ENCODE measurements at regions not wholly inside any gene's neighbourhood (a gene's known extent, or its start where the extent isn't known, plus 50 kb on each side); places are given as distances from the start of the nearest gene placed in this dataset.

DNA sequence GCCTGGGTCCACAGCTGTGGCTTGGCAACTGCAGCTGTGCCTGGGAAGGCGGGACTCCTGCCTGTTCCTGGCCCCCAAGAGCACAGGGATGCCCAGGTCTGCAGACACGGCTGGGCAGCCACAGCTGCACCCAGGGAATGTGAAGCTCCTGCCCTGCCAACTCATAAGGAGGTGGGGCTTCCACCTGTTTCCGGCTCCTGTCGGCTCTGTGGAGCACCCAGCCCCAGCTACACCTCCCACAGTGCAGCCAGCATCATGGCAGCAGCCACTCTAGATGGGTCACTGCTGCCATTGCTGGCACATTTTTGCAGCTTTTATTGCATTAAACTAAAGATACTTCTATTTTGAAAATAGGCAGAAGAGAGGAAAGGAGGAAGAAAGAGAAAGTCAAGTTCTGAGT, 207.9 kb downstream of the SAMD5 start (continued):
- TF ChIP-seq, protein P1, sequence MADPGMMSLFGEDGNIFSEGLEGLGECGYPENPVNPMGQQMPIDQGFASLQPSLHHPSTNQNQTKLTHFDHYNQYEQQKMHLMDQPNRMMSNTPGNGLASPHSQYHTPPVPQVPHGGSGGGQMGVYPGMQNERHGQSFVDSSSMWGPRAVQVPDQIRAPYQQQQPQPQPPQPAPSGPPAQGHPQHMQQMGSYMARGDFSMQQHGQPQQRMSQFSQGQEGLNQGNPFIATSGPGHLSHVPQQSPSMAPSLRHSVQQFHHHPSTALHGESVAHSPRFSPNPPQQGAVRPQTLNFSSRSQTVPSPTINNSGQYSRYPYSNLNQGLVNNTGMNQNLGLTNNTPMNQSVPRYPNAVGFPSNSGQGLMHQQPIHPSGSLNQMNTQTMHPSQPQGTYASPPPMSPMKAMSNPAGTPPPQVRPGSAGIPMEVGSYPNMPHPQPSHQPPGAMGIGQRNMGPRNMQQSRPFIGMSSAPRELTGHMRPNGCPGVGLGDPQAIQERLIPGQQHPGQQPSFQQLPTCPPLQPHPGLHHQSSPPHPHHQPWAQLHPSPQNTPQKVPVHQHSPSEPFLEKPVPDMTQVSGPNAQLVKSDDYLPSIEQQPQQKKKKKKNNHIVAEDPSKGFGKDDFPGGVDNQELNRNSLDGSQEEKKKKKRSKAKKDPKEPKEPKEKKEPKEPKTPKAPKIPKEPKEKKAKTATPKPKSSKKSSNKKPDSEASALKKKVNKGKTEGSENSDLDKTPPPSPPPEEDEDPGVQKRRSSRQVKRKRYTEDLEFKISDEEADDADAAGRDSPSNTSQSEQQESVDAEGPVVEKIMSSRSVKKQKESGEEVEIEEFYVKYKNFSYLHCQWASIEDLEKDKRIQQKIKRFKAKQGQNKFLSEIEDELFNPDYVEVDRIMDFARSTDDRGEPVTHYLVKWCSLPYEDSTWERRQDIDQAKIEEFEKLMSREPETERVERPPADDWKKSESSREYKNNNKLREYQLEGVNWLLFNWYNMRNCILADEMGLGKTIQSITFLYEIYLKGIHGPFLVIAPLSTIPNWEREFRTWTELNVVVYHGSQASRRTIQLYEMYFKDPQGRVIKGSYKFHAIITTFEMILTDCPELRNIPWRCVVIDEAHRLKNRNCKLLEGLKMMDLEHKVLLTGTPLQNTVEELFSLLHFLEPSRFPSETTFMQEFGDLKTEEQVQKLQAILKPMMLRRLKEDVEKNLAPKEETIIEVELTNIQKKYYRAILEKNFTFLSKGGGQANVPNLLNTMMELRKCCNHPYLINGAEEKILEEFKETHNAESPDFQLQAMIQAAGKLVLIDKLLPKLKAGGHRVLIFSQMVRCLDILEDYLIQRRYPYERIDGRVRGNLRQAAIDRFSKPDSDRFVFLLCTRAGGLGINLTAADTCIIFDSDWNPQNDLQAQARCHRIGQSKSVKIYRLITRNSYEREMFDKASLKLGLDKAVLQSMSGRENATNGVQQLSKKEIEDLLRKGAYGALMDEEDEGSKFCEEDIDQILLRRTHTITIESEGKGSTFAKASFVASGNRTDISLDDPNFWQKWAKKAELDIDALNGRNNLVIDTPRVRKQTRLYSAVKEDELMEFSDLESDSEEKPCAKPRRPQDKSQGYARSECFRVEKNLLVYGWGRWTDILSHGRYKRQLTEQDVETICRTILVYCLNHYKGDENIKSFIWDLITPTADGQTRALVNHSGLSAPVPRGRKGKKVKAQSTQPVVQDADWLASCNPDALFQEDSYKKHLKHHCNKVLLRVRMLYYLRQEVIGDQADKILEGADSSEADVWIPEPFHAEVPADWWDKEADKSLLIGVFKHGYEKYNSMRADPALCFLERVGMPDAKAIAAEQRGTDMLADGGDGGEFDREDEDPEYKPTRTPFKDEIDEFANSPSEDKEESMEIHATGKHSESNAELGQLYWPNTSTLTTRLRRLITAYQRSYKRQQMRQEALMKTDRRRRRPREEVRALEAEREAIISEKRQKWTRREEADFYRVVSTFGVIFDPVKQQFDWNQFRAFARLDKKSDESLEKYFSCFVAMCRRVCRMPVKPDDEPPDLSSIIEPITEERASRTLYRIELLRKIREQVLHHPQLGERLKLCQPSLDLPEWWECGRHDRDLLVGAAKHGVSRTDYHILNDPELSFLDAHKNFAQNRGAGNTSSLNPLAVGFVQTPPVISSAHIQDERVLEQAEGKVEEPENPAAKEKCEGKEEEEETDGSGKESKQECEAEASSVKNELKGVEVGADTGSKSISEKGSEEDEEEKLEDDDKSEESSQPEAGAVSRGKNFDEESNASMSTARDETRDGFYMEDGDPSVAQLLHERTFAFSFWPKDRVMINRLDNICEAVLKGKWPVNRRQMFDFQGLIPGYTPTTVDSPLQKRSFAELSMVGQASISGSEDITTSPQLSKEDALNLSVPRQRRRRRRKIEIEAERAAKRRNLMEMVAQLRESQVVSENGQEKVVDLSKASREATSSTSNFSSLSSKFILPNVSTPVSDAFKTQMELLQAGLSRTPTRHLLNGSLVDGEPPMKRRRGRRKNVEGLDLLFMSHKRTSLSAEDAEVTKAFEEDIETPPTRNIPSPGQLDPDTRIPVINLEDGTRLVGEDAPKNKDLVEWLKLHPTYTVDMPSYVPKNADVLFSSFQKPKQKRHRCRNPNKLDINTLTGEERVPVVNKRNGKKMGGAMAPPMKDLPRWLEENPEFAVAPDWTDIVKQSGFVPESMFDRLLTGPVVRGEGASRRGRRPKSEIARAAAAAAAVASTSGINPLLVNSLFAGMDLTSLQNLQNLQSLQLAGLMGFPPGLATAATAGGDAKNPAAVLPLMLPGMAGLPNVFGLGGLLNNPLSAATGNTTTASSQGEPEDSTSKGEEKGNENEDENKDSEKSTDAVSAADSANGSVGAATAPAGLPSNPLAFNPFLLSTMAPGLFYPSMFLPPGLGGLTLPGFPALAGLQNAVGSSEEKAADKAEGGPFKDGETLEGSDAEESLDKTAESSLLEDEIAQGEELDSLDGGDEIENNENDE (IDR thresholded peaks at IDR 0.05; ENCODE audit: insufficient replicate concordance, low read length), result no peak

All from H1 (cell line).